HCT116 (cell line): ENCODE measurements at regions not wholly inside any gene's neighbourhood (a gene's known extent, or its start where the extent isn't known, plus 50 kb on each side); places are given as distances from the start of the nearest gene placed in this dataset.

Source experiments
- ATAC-seq: fragments of 200-7000 bp; cut with Tn5 transposase; 2 replicates; pipeline ENCODE4 v1.9.1; 2020; ENCODE audit warnings: mild to moderate bottlenecking, moderate library complexity
- BruUV-seq: library from RNA; stranded (reverse); fragments of 400-500 nt; replicated peaks from 2 replicates; lab custom pipeline; 2021; lab: Mats Ljungman, UMichigan
- CTCF ChIA-PET: fragments of 300-600 bp; sonication (Branson Sonifier 250); formaldehyde crosslinking; loops from one replicate; lab custom pipeline; 2021; ENCODE audit warnings: antibody characterized with exemption; lab: Charles Lee
- POLR2A ChIA-PET: fragments of 300-600, 350-600 bp; sonication (Branson Sonifier 250); formaldehyde crosslinking; loops from one replicate; lab custom pipeline; 2021; ENCODE audit warnings: antibody characterized with exemption; lab: Charles Lee
- RAD21 ChIA-PET, 2 experiments: fragments of 300-600 bp; sonication (Branson Sonifier 250); formaldehyde crosslinking; loops; one replicate each; lab custom pipeline; 2023; ENCODE audit warnings: low total read pairs in 2 of 2; ENCODE audit not compliant: uncharacterized antibody in 2 of 2, unreplicated experiment in 2 of 2, low non-redundant PET in 1 of 2; lab: Charles Lee
- DNase-seq: peaks from one replicate; pipeline ENCODE4 v3.0.0-alpha.2; 2010; ENCODE audit warnings: low read depth, low spot score
- H2AFZ ChIP-seq: fragments of 200-600 bp; shearing (Covaris generic), sonication (generic); 2 replicates; pipeline ENCODE4 v1.6.1; 2017; ENCODE audit warnings: low read depth, mixed run types, mixed read lengths, antibody characterized with exemption, low read length; ENCODE audit not compliant: poor library complexity, severe bottlenecking
- H3K27ac ChIP-seq: 2 replicates; pipeline ENCODE4 v1.5.1; 2012; ENCODE audit warnings: low read depth, low read length
- H3K27me3 ChIP-seq: fragments of 200-600 bp; sonication (generic); 2 replicates; pipeline ENCODE4 v1.6.1; 2016; ENCODE audit warnings: mixed run types, low read length, mixed read lengths; ENCODE audit not compliant: insufficient read depth
- H3K36me3 ChIP-seq, 2 experiments: fragments of 200-500 bp in 1 of 2; fragments of 200-600 bp in 1 of 2; sonication (Bioruptor generic) in 1 of 2; sonication (generic) in 1 of 2; 2 replicates each; pipeline versions ENCODE4 v1.5.1 to v1.6.1; 2014 to 2016; ENCODE audit warnings: low read length in 2 of 2, inconsistent platforms in 1 of 2, mixed read lengths in 1 of 2, mixed run types in 1 of 2; ENCODE audit not compliant: insufficient read depth in 2 of 2, control insufficient read depth in 1 of 2
- H3K4me1 ChIP-seq, 2 experiments: fragments of 200-600 bp in 1 of 2; sonication (generic) in 1 of 2; 2 replicates each; pipeline versions ENCODE4 v1.5.1 to v1.6.1; 2012 to 2017; ENCODE audit warnings: low read length in 2 of 2, inconsistent platforms in 1 of 2, mild to moderate bottlenecking in 1 of 2, mixed read lengths in 1 of 2, mixed run types in 1 of 2, moderate library complexity in 1 of 2; ENCODE audit not compliant: insufficient read depth in 2 of 2, control insufficient read depth in 1 of 2
- H3K4me2 ChIP-seq: fragments of 200-600 bp; sonication (generic); 2 replicates; pipeline ENCODE4 v1.6.1; 2017; ENCODE audit warnings: mixed run types, low read length, mixed read lengths
- H3K4me3 ChIP-seq, 2 experiments: fragments of 200-600 bp in 1 of 2; sonication (generic) in 1 of 2; replicated peaks in 1 of 2; 2 replicates each; pipeline ENCODE4 v1.5.1; 2011 to 2016; ENCODE audit warnings: low read length in 2 of 2, control low read depth in 1 of 2, low read depth in 1 of 2, mild to moderate bottlenecking in 1 of 2, mixed read lengths in 1 of 2, mixed run types in 1 of 2
- H3K79me2 ChIP-seq: fragments of 200-600 bp; sonication (generic); 2 replicates; pipeline ENCODE4 v1.6.1; 2017; ENCODE audit warnings: mild to moderate bottlenecking, mixed run types, low read length, moderate library complexity, mixed read lengths; ENCODE audit not compliant: insufficient read depth
- H3K9ac ChIP-seq: fragments of 200-600 bp; sonication (generic); 2 replicates; pipeline ENCODE4 v1.6.1; 2016; ENCODE audit warnings: low read length, mixed read lengths
- H3K9me2 ChIP-seq: fragments of 200-600 bp; sonication (generic), shearing (Covaris generic); 2 replicates; pipeline ENCODE4 v1.6.1; 2017; ENCODE audit warnings: mixed run types, mild to moderate bottlenecking, moderate library complexity; ENCODE audit not compliant: insufficient read depth
- H3K9me3 ChIP-seq, 2 experiments: fragments of 200-500 bp in 1 of 2; fragments of 200-600 bp in 1 of 2; sonication (Bioruptor generic) in 1 of 2; sonication (generic) in 1 of 2; 2 replicates each; pipeline ENCODE4 v1.6.1; 2014 to 2017; ENCODE audit warnings: low read length in 2 of 2, mixed read lengths in 2 of 2, inconsistent platforms in 1 of 2, low read depth in 1 of 2, mild to moderate bottlenecking in 1 of 2, mixed run types in 1 of 2, moderate library complexity in 1 of 2; ENCODE audit not compliant: control insufficient read depth in 1 of 2, insufficient read depth in 1 of 2
- H4K20me1 ChIP-seq: fragments of 200-600 bp; sonication (generic), shearing (Covaris generic); 2 replicates; pipeline ENCODE4 v1.6.1; 2017; ENCODE audit warnings: mixed run types, mild to moderate bottlenecking, moderate library complexity; ENCODE audit not compliant: insufficient read depth
- JUND ChIP-seq: IDR thresholded peaks from 2 replicates; pipeline ENCODE4 v1.6.1; 2012
- MAX ChIP-seq: IDR thresholded peaks from 2 replicates; pipeline ENCODE4 v1.6.1; 2012
- RAD21 ChIP-seq: IDR thresholded peaks from 2 replicates; pipeline ENCODE4 v1.6.1; 2012; ENCODE audit warnings: low read depth, mild to moderate bottlenecking
- SP1 ChIP-seq: IDR thresholded peaks from 2 replicates; pipeline ENCODE4 v1.6.1; 2012; ENCODE audit warnings: low read depth
- ZFX ChIP-seq: fragments of 450-650 bp; IDR thresholded peaks from 2 replicates; pipeline ENCODE4 v1.6.1; 2017
- intact Hi-C: fragments of 100-400 bp; cut with micrococcal nuclease; formaldehyde crosslinking; loops from 2 replicates; pipeline ENCODE4 v1.10.0; 2022
- TF ChIP-seq, protein P1 (sequence below), 3 experiments: fragments of 200-600 bp in 1 of 3; sonication (generic) in 1 of 3; IDR thresholded peaks in 2 of 3; conservative IDR thresholded peaks in 1 of 3; 2 replicates each; pipeline ENCODE4 v1.5.1; 2012 to 2017; ENCODE audit warnings: low read depth in 2 of 3, low read length in 2 of 3, antibody characterized with exemption in 1 of 3, borderline replicate concordance in 1 of 3, control low read depth in 1 of 3, mild to moderate bottlenecking in 1 of 3, mixed read lengths in 1 of 3, mixed run types in 1 of 3, moderate library complexity in 1 of 3; ENCODE audit not compliant: insufficient read depth in 1 of 3

- no peak for TF ChIP-seq MAX
Measured at GRCh38 chr5:163345216-163345615, 92.2 kb upstream of the CCNG1 start (continued).

DNA sequence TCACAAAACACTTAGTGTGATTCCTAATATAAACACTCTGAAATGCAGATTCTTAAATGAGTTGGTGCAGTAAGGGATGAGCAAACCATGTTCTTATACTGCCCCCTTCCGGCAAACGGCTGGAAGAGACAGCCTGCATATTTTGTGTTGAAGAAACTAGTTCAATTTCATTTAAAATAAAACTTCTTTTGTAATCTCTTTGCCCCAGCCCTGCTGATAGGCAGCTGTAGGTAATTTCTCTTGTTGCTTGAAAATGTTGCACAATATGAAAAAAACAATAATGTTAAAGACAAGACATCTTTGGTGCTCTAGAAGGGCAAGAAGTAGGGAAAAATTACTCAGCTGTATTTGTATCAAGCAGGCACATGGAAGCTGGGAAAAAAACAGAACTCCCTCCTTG lies 89.7 kb upstream of the CCNG1 start:
- POLR2A ChIA-PET = interaction anchor here (0.7 kb wide), 1 partner anchor 30 kb away, joined by 3 read pairs; no protein-coding TSS in a partner anchor
- Histone ChIP-seq H3K27me3 (0 out of 2 replicates have a peak, but pooled peaks cover 10% of the 10 kb centered on the region), H3K27ac (no peak overlapping the region), H3K79me2 (no peaks in the 10 kb centered on the region), H3K9me2 (no peaks in the 10 kb centered on the region), H2AFZ (no peak overlapping the region), H4K20me1 (no peaks in the 10 kb centered on the region), H3K9ac (no peak overlapping the region), H3K4me3 (no peak overlapping the region), H3K9me3 (no peaks in the 10 kb centered on the region), H3K36me3 (no peaks in the 10 kb centered on the region), H3K4me1 (no peaks in the 10 kb centered on the region), H3K4me2 (no peak overlapping the region)
- TF ChIP-seq, protein P1, sequence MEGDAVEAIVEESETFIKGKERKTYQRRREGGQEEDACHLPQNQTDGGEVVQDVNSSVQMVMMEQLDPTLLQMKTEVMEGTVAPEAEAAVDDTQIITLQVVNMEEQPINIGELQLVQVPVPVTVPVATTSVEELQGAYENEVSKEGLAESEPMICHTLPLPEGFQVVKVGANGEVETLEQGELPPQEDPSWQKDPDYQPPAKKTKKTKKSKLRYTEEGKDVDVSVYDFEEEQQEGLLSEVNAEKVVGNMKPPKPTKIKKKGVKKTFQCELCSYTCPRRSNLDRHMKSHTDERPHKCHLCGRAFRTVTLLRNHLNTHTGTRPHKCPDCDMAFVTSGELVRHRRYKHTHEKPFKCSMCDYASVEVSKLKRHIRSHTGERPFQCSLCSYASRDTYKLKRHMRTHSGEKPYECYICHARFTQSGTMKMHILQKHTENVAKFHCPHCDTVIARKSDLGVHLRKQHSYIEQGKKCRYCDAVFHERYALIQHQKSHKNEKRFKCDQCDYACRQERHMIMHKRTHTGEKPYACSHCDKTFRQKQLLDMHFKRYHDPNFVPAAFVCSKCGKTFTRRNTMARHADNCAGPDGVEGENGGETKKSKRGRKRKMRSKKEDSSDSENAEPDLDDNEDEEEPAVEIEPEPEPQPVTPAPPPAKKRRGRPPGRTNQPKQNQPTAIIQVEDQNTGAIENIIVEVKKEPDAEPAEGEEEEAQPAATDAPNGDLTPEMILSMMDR (IDR thresholded peaks at IDR 0.05 in 2 of 3, conservative IDR thresholded peaks at IDR 0.05 in 1 of 3; ENCODE audit: borderline replicate concordance in 1 of 3, insufficient read depth in 1 of 3, low read depth in 2 of 3, low read length in 2 of 3) = peak; percentile 53 to 92 (median 81); a peak in 5 of 6 replicates
- no peak for TF ChIP-seq ZFX
- no peak for TF ChIP-seq JUND
- peak; percentile 82 for TF ChIP-seq RAD21
- TF ChIP-seq SP1 = no peak
- TF ChIP-seq MAX = no peak
- DNase-seq = peak; percentile 51
- intact Hi-C loops = loop anchor here (2.0 to 10.0 kb wide), 4 partner anchors 61 to 1495 kb away; no protein-coding TSS in a partner anchor
- CTCF ChIA-PET = interaction anchor here (0.7 to 3.2 kb wide), 5 partner anchors 42 to 268 kb away, joined by 3 to 18 read pairs (median 3); no protein-coding TSS in a partner anchor
- RAD21 ChIA-PET = no interaction called here
- no TSS peak for BruUV-seq
- peak; percentile 82 for ATAC-seq
